Activated gamma-delta T cell treated with anti-CD3 and anti-CD28 coated beads, Interleukin-2, amount 50 U/mL, for 16 hours (primary cell): ENCODE measurements at regions not wholly inside any gene's neighbourhood (a gene's known extent, or its start where the extent isn't known, plus 50 kb on each side); places are given as distances from the start of the nearest gene placed in this dataset.

Experiments used
- DNase-seq: peaks from one replicate; pipeline ENCODE4 v3.0.0-alpha.2; 2020; ENCODE audit warnings: low read depth

GRCh38 chr13:50684366-50684765 is 159.1 kb downstream of the DLEU7 start:
- no peak for DNase-seq

- DNase-seq, result no peak
Observed at GRCh38 chr13:50685491-50685890, 158.0 kb downstream of the DLEU7 start.

GRCh38 chr13:50685956-50686355 is 157.5 kb downstream of the DLEU7 start:
- DNase-seq, result no peak

- DNase-seq, result no peak
Observed at GRCh38 chr13:50686551-50686950, 156.9 kb downstream of the DLEU7 start.

GRCh38 chr13:50687545-50687944 is 155.9 kb downstream of the DLEU7 start:
- no peak for DNase-seq

GRCh38 chr13:50690006-50690405 is 153.5 kb downstream of the DLEU7 start:
- no peak for DNase-seq

- no peak for DNase-seq
Observed at GRCh38 chr13:50691176-50691680, 152.3 kb downstream of the DLEU7 start.

- no peak for DNase-seq
Observed at GRCh38 chr13:50691681-50692263, 151.7 kb downstream of the DLEU7 start.

- no peak for DNase-seq
Observed at GRCh38 chr13:50692396-50692915, 151.0 kb downstream of the DLEU7 start.

- no peak for DNase-seq
Observed at GRCh38 chr13:50693727-50694126, 149.8 kb downstream of the DLEU7 start.

GRCh38 chr13:50697746-50698539 is 145.5 kb downstream of the DLEU7 start:
- DNase-seq, result no peak

- DNase-seq, result no peak
Observed at GRCh38 chr13:50699874-50700663, 143.4 kb downstream of the DLEU7 start.

- DNase-seq, result no peak
Observed at GRCh38 chr13:50700664-50701305, 142.7 kb downstream of the DLEU7 start.

- DNase-seq, result no peak
Observed at GRCh38 chr13:50701469-50701868, 142.0 kb downstream of the DLEU7 start.

- no peak for DNase-seq
Observed at GRCh38 chr13:50706505-50706904, 137.0 kb downstream of the DLEU7 start.

GRCh38 chr13:50707628-50708027 is 135.9 kb downstream of the DLEU7 start:
- no peak for DNase-seq

GRCh38 chr13:50708461-50708860 is 135.0 kb downstream of the DLEU7 start:
- DNase-seq, result no peak

GRCh38 chr13:50709058-50709457 is 134.4 kb downstream of the DLEU7 start:
- DNase-seq, result no peak

GRCh38 chr13:50711131-50711815 is 132.2 kb downstream of the DLEU7 start:
- DNase-seq, result no peak

GRCh38 chr13:50711996-50712395 is 131.5 kb downstream of the DLEU7 start:
- DNase-seq, result no peak

GRCh38 chr13:50712456-50712855 is 131.0 kb downstream of the DLEU7 start:
- DNase-seq, result no peak
